HG02610 (cell line): ENCODE measurements at regions not wholly inside any gene's neighbourhood (a gene's known extent, or its start where the extent isn't known, plus 50 kb on each side); places are given as distances from the start of the nearest gene placed in this dataset.

Experiments used
- ATAC-seq: cut with Tn5 transposase; IDR thresholded peaks from one replicate; pipeline ENCODE4 v1.9.1; 2021; ENCODE audit warnings: mild to moderate bottlenecking, moderate library complexity; ENCODE audit not compliant: unreplicated experiment

- ATAC-seq = no peak
These were observed 209.6 kb upstream of the MCTP2 start for GRCh38 chr15:94021621-94022320.

- ATAC-seq = no peak
These were observed 212.3 kb upstream of the MCTP2 start for GRCh38 chr15:94019062-94019461.

GRCh38 chr15:94015324-94015723, 216.0 kb upstream of the MCTP2 start:
- ATAC-seq = no peak

- no peak for ATAC-seq
These were observed 223.0 kb upstream of the MCTP2 start for GRCh38 chr15:94008104-94009074.

DNA sequence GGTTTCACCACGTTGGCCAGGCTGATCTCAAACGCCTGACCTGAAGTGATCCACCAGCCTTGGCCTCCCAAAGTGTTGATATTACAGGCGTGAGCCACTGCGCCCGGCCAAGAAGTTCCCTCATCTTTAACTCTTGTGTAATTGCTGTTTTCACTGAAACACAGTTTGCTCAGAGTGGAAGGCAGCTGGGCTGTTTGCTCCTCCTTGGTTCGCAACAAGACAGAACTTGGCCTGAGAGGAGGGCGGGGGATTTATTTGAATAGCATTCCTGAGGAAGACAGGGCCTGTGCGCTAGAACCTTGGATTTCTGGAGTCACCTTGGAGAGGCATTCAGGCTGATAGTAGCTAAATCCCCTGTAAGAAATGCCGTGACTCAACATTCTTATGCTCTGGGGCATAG, 226.7 kb upstream of the MCTP2 start:
- no peak for ATAC-seq

- no peak for ATAC-seq
These were observed 229.3 kb upstream of the MCTP2 start for GRCh38 chr15:94002041-94002440.

GRCh38 chr15:94001255-94001801, 230.0 kb upstream of the MCTP2 start:
- no peak for ATAC-seq

DNA sequence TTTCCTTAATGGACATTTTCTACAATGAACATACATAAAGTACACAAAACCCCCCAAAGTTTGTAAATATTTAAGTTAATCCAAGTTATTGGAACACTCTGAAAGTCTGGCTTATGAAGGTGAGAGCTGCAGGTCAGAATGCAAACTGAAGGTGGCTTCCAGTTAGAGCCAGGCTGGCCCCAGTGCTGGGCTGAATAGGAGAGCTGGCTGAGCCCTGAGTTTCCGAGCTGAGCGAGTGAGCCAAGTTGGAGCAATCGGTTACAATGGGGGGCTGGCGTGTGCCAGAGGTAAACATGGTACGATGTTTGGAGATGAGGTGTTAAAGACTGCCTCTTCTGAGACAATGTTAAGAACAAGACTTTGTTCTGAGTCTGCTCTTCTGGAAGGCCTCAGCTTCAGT, 230.8 kb upstream of the MCTP2 start:
- no peak for ATAC-seq

DNA sequence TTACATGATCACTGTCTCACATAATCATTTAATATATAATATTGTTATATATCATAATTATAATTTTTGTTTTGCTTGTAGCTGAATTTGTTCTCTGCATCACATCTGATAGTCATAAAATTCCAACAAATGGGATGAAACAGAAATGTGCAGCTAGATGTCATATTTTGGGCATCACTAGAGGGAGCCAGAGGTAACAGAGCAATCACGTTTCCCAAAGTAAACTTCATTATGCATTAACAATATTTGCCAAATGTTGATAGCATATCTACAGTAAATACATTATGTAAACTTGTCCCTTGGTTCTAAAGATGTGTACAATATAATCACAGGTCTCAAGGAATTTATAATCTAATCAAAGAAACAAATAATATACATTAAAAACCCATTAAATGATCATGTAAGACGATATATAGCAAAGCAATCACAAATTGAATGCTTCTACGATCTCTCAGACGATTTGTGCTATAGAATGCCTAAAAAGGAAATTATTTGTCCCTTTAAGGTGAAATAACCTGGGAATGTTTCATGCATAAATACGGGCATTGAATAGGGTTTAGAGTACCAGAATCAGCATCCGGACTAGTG, 234.2 kb upstream of the MCTP2 start:
- no peak for ATAC-seq

DNA sequence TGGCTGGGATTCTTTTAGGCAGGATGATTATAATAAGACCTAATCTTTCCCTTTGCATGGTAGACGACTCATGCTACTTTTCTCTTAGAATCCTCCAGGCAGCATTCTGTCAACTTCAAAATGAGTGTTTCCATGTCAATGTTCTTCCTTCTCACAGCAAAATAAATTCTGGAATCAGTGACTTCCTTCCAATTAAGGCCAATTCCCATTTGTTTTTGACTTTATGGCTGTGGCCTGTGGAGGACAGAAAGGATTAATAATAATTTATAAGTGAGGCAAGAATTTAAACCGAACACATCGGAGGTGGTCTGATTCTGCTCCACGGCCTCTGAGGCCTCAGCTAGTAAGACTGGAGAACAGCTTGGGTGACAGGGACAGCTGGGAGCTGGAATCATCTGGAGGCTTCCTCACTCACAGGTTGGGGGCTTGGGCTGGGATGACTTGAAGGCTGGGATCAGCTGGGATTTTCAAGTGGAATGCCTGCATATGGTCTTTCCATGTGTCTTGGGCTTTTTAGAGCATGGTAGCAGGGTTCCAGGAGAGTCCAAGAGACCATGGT, 241.8 kb upstream of the MCTP2 start:
- ATAC-seq = no peak

DNA sequence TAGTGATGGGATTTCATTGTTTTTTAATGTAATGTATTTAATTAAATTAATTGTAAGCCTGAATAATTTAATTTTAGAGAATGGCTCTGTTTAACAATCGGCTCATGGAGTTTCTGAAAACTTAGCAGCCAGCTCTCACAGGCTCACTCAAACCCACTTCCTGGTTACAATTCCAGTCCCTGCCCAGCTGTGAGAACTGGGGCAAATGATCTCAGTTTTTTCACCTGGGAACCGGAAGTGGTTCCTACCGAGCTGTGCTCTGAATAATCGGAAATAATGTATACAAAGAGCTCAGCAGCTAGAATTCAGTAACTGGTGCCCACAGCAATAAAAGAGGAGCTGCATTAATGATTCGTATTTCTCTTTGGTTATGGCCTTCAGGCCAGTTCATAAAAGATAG, 244.3 kb upstream of the MCTP2 start:
- peak; percentile 58 for ATAC-seq

DNA sequence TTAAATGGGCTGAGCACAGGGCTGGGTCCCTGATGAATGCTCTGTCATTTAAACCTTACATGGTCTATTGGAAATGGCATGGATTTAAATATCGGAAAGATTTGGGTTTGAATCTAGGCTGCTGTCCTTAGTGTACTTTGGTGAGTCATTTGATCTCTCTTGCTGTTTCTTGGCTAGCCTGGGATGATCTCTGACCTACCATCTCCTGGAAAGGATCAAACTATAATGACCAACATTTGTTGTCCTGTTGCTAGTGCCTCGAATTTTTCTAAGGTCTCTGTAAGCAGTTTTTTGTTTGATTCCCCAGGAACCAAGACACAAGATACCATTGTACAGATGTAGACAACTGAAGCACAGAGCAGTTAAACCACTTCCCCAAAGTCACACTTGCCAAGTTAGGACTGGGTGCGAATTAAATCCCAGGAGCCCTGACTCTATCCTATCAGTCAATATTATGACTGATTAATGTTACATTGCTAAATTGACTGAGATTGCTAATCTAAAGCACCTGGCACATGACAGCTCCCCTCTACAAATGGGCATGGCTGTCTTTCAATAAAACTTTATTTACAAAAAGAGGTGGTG, 244.9 kb upstream of the MCTP2 start:
- no peak for ATAC-seq

GRCh38 chr15:93985925-93986324, 245.4 kb upstream of the MCTP2 start:
- ATAC-seq = no peak

DNA sequence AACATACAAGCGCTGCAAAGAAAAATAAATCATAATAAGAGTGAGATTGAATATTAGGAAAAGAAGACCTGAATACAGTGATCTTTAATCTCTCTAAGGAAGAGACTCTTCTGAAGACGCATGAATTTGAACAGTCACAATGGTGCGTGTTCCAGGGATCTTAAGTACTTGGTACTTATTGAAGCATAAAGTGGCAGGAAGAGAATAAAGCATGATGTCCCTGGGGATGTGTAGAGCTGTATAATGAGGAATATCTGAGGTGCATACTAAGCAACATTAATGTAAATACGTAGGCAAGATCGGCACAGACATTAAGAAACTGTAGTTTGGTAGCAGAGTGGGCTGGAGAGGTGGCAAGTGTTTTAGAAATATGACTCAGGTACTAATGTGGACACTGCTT, 246.2 kb upstream of the MCTP2 start:
- no peak for ATAC-seq

GRCh38 chr15:93983526-93983925, 247.8 kb upstream of the MCTP2 start:
- ATAC-seq = no peak

- ATAC-seq = no peak
These were observed 249.1 kb upstream of the MCTP2 start for GRCh38 chr15:93982226-93982727.

- ATAC-seq = no peak
These were observed 249.7 kb upstream of the MCTP2 start for GRCh38 chr15:93981706-93982105.

- ATAC-seq = no peak
These were observed 251.0 kb upstream of the MCTP2 start for GRCh38 chr15:93980261-93980911.

DNA sequence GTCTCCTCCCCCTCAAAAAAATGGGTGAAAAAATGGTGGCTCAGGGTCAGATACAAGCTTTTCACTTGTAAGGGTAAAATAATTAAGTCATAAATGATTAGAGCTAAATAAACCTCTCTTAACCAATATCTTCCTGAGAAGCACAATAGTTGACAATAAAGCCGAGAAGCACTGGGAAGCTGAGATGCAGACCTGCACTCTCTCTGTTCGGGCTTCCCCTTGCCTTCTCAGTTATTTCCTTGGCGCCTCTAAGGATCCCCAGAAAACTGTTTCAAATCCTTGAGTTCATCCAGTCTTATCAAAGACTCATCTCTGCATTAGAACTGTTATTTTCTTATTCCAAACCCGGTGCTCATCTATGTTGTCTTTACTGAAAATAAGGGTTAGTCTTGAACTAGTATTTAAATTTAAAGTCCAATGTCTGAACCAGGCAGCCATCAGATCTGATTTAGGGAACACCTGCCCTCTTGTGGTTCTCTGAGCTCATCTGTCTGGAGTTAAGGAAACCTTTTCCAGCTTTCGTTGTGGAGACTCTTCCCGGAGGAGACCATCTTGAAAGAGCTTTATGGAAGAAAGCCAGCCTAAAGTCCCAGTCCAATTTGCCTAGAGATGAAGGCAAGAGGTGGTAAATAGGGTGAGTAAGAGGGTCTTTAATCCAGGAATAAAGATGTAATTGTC, 256.4 kb upstream of the MCTP2 start:
- ATAC-seq = no peak

- ATAC-seq = no peak
These were observed 258.1 kb upstream of the MCTP2 start for GRCh38 chr15:93973287-93973686.
